ENCODE measurements at regions not wholly inside any gene's neighbourhood (a gene's known extent, or its start where the extent isn't known, plus 50 kb on each side); places are given as distances from the start of the nearest gene placed in this dataset.

DNA sequence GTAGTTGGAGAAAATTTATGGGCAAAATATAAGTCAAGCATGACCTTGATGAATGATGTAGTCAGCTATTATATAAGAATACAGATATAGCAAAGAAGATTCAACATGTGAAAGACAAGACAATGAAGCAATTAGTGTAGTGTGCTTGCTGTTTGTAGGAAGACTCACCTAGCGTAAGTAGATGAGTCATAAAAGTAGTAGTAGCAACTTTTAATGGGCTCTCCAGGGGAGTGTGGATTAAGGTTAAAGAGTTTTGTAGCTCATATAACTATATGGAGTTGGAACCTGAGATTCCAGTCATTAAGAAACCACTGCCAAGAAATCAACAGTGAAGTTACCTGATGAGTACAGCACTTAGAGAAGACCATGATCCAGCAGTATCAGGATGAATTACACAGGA, 444.7 kb upstream of the CNTN3 start:
- ATAC-seq (no peak), DNase-seq (ENCODE audit: low read depth, low spot score) (no peak)
- intact Hi-C loops (cut with micrococcal nuclease) = no loop called here
- RAD21 ChIA-PET (ENCODE audit: low non-redundant PET in 1 of 2, low total read pairs in 2 of 2, uncharacterized antibody in 2 of 2, unreplicated experiment in 2 of 2) = no interaction called here
- Histone ChIP-seq H3K4me2 (ENCODE audit: low read length) (no peak overlapping the region), H3K79me2 (ENCODE audit: insufficient read depth, low read length) (no peaks in the 10 kb centered on the region), H3K4me1 (ENCODE audit: control insufficient read depth in 1 of 2, insufficient read depth in 2 of 2, low read length in 2 of 2) (no peaks in the 10 kb centered on the region), H2AFZ (ENCODE audit: low read depth, low read length, poor library complexity, severe bottlenecking) (no peak overlapping the region), H3K9me3 (ENCODE audit: control insufficient read depth in 1 of 2, insufficient read depth in 1 of 2, low read depth in 1 of 2, low read length in 2 of 2) (peaks cover 0 to 17% of the 10 kb centered on the region in 2 experiments; a peak in 1 of 4 replicates), H3K36me3 (ENCODE audit: control insufficient read depth in 1 of 2, insufficient read depth in 2 of 2, low read length in 2 of 2) (no peaks in the 10 kb centered on the region), H3K9ac (ENCODE audit: low read length) (no peak overlapping the region), H3K27ac (ENCODE audit: low read depth, low read length) (no peak overlapping the region), H3K9me2 (ENCODE audit: insufficient read depth) (no peaks in the 10 kb centered on the region), H4K20me1 (ENCODE audit: insufficient read depth) (no peaks in the 10 kb centered on the region), H3K27me3 (ENCODE audit: insufficient read depth, low read length) (no peaks in the 10 kb centered on the region), H3K4me3 (replicated peaks in 1 of 2; ENCODE audit: low read depth in 1 of 2, low read length in 2 of 2) (no peak overlapping the region)
- no TSS peak for BruUV-seq (replicated peaks)
- CTCF ChIA-PET = no interaction called here
- POLR2A ChIA-PET = no interaction called here
- TF ChIP-seq, protein P1, sequence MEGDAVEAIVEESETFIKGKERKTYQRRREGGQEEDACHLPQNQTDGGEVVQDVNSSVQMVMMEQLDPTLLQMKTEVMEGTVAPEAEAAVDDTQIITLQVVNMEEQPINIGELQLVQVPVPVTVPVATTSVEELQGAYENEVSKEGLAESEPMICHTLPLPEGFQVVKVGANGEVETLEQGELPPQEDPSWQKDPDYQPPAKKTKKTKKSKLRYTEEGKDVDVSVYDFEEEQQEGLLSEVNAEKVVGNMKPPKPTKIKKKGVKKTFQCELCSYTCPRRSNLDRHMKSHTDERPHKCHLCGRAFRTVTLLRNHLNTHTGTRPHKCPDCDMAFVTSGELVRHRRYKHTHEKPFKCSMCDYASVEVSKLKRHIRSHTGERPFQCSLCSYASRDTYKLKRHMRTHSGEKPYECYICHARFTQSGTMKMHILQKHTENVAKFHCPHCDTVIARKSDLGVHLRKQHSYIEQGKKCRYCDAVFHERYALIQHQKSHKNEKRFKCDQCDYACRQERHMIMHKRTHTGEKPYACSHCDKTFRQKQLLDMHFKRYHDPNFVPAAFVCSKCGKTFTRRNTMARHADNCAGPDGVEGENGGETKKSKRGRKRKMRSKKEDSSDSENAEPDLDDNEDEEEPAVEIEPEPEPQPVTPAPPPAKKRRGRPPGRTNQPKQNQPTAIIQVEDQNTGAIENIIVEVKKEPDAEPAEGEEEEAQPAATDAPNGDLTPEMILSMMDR (IDR thresholded peaks at IDR 0.05 in 2 of 3, conservative IDR thresholded peaks at IDR 0.05 in 1 of 3; ENCODE audit: borderline replicate concordance in 1 of 3, insufficient read depth in 1 of 3, low read depth in 2 of 3, low read length in 2 of 3) = no peak
- TF ChIP-seq ELF1 (IDR thresholded peaks at IDR 0.05; ENCODE audit: borderline replicate concordance, low read depth) = no peak
- TF ChIP-seq RAD21 (IDR thresholded peaks at IDR 0.05; ENCODE audit: low read depth) = no peak
- no peak for TF ChIP-seq EGR1 (IDR thresholded peaks at IDR 0.05; ENCODE audit: low read depth)
- TF ChIP-seq EZH2phosphoT487 (IDR thresholded peaks at IDR 0.05; ENCODE audit: borderline replicate concordance) = no peak
- TF ChIP-seq, protein P2, sequence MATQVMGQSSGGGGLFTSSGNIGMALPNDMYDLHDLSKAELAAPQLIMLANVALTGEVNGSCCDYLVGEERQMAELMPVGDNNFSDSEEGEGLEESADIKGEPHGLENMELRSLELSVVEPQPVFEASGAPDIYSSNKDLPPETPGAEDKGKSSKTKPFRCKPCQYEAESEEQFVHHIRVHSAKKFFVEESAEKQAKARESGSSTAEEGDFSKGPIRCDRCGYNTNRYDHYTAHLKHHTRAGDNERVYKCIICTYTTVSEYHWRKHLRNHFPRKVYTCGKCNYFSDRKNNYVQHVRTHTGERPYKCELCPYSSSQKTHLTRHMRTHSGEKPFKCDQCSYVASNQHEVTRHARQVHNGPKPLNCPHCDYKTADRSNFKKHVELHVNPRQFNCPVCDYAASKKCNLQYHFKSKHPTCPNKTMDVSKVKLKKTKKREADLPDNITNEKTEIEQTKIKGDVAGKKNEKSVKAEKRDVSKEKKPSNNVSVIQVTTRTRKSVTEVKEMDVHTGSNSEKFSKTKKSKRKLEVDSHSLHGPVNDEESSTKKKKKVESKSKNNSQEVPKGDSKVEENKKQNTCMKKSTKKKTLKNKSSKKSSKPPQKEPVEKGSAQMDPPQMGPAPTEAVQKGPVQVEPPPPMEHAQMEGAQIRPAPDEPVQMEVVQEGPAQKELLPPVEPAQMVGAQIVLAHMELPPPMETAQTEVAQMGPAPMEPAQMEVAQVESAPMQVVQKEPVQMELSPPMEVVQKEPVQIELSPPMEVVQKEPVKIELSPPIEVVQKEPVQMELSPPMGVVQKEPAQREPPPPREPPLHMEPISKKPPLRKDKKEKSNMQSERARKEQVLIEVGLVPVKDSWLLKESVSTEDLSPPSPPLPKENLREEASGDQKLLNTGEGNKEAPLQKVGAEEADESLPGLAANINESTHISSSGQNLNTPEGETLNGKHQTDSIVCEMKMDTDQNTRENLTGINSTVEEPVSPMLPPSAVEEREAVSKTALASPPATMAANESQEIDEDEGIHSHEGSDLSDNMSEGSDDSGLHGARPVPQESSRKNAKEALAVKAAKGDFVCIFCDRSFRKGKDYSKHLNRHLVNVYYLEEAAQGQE (IDR thresholded peaks at IDR 0.05; ENCODE audit: low read depth) = no peak
- TF ChIP-seq, protein P3, sequence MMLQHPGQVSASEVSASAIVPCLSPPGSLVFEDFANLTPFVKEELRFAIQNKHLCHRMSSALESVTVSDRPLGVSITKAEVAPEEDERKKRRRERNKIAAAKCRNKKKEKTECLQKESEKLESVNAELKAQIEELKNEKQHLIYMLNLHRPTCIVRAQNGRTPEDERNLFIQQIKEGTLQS (IDR thresholded peaks at IDR 0.05) = no peak
- TF ChIP-seq CBX3 (IDR thresholded peaks at IDR 0.05; ENCODE audit: low read depth) = no peak
- TF ChIP-seq, protein P4, sequence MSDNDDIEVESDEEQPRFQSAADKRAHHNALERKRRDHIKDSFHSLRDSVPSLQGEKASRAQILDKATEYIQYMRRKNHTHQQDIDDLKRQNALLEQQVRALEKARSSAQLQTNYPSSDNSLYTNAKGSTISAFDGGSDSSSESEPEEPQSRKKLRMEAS (IDR thresholded peaks at IDR 0.05) = no peak
- no peak for TF ChIP-seq JUND (IDR thresholded peaks at IDR 0.05)
- TF ChIP-seq CEBPB (IDR thresholded peaks at IDR 0.05; ENCODE audit: low read depth) = no peak
- no peak for TF ChIP-seq YY1 (IDR thresholded peaks at IDR 0.05; ENCODE audit: extremely low read depth, insufficient replicate concordance, low read depth, low read length)
- TF ChIP-seq, protein P5, sequence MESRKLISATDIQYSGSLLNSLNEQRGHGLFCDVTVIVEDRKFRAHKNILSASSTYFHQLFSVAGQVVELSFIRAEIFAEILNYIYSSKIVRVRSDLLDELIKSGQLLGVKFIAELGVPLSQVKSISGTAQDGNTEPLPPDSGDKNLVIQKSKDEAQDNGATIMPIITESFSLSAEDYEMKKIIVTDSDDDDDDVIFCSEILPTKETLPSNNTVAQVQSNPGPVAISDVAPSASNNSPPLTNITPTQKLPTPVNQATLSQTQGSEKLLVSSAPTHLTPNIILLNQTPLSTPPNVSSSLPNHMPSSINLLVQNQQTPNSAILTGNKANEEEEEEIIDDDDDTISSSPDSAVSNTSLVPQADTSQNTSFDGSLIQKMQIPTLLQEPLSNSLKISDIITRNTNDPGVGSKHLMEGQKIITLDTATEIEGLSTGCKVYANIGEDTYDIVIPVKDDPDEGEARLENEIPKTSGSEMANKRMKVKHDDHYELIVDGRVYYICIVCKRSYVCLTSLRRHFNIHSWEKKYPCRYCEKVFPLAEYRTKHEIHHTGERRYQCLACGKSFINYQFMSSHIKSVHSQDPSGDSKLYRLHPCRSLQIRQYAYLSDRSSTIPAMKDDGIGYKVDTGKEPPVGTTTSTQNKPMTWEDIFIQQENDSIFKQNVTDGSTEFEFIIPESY (IDR thresholded peaks at IDR 0.05; ENCODE audit: extremely low read depth, insufficient replicate concordance, low read length) = no peak
- no peak for TF ChIP-seq SIN3A (IDR thresholded peaks at IDR 0.05; ENCODE audit: low read depth)
- TF ChIP-seq SP1 (IDR thresholded peaks at IDR 0.05; ENCODE audit: low read depth) = no peak
- no peak for TF ChIP-seq ZFX (IDR thresholded peaks at IDR 0.05)
- TF ChIP-seq TCF7L2 (IDR thresholded peaks at IDR 0.05; ENCODE audit: borderline replicate concordance, extremely low read depth, insufficient read depth, insufficient read length) = no peak
- no peak for TF ChIP-seq POLR2A (IDR thresholded peaks at IDR 0.05; ENCODE audit: borderline replicate concordance, extremely low read depth, insufficient read depth, insufficient read length)
- no peak for TF ChIP-seq POLR2AphosphoS5 (IDR thresholded peaks at IDR 0.05; ENCODE audit: low read depth, low read length)

Measured in HCT116 (cell line).